GM12878 (cell line): ENCODE measurements at regions not wholly inside any gene's neighbourhood (a gene's known extent, or its start where the extent isn't known, plus 50 kb on each side); places are given as distances from the start of the nearest gene placed in this dataset.

ENCODE experiments used
- ASH2L ChIP-seq: fragments of 300-600, 200-600 bp; sonication (generic); IDR thresholded peaks from 2 replicates; pipeline ENCODE4 v1.6.1; 2017; ENCODE audit warnings: low read depth, mild to moderate bottlenecking, borderline replicate concordance
- CTCF ChIP-seq, 3 experiments: IDR thresholded peaks in 2 of 3; conservative IDR thresholded peaks in 1 of 3; 2 replicates each; pipeline ENCODE4 v1.5.1; 2011; ENCODE audit warnings: low read depth in 3 of 3, low read length in 3 of 3, mild to moderate bottlenecking in 3 of 3, control low read depth in 2 of 3, moderate library complexity in 2 of 3, inconsistent platforms in 1 of 3, mixed read lengths in 1 of 3; ENCODE audit not compliant: control insufficient read depth in 2 of 3, insufficient read depth in 1 of 3; ENCODE audit errors: extremely low read depth in 1 of 3
- ESRRA ChIP-seq: IDR thresholded peaks from 2 replicates; pipeline ENCODE4 v1.6.1; 2012; ENCODE audit warnings: mild to moderate bottlenecking, low read length, improper control_type of control experiment
- GATAD2B ChIP-seq: fragments of 450-650 bp; conservative IDR thresholded peaks from 2 replicates; pipeline ENCODE4 v1.6.1; 2017; ENCODE audit warnings: low read depth, mild to moderate bottlenecking, moderate library complexity
- KDM1A ChIP-seq: fragments of 200-600 bp; sonication (generic); IDR thresholded peaks from 2 replicates; pipeline ENCODE4 v1.6.1; 2016; ENCODE audit warnings: borderline replicate concordance
- NFIC ChIP-seq: IDR thresholded peaks from 2 replicates; pipeline ENCODE4 v1.6.1; 2012; ENCODE audit warnings: low read depth, mild to moderate bottlenecking, inconsistent platforms, low read length, moderate library complexity
- NR2C1 ChIP-seq: fragments of 450-650 bp; IDR thresholded peaks from 2 replicates; pipeline ENCODE4 v1.6.1; 2017; ENCODE audit warnings: antibody characterized with exemption, mild to moderate bottlenecking, moderate library complexity
- NRF1 ChIP-seq: conservative IDR thresholded peaks from 2 replicates; pipeline ENCODE4 v1.6.1; 2011; ENCODE audit warnings: mild to moderate bottlenecking, low read depth, low read length, improper control_type of control experiment
- POLR2A ChIP-seq: IDR thresholded peaks from 2 replicates; pipeline ENCODE4 v1.6.1; 2011; ENCODE audit warnings: low read depth, mild to moderate bottlenecking, low read length
- SP1 ChIP-seq: IDR thresholded peaks from one replicate; pipeline ENCODE4 v1.6.1; 2011; ENCODE audit warnings: low read depth, low read length
- TF ChIP-seq, protein P1 (sequence below): IDR thresholded peaks from 2 replicates; pipeline ENCODE4 v1.6.1; 2011; ENCODE audit warnings: borderline replicate concordance, low read depth, mild to moderate bottlenecking, moderate library complexity, mixed read lengths, low read length; ENCODE audit not compliant: insufficient read depth; ENCODE audit errors: extremely low read length

DNA sequence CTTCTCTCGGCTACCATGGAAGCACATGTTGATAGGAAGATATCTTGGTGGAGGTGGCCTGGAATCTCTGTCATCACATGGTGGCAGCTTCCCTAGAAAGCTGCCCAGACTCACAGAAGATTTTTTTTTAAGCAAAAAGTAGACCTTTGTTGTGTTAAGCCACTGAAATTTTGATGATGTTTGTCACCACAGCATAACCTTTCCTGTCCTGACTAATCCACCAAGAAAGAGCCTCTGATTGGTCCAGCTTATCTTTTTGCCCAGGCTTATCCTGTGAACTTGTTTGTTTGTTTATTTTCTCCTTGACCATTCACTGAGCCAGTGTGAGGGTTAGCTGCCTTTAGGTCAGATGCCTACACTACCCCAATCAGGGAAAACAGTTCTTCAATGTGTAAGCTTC, 96.5 kb upstream of the LHX1 start:
- TF ChIP-seq NFIC (no peak), NR2C1 (no peak), CTCF (IDR thresholded peaks at IDR 0.05 in 2 of 3, conservative IDR thresholded peaks at IDR 0.05 in 1 of 3; ENCODE audit: control insufficient read depth in 2 of 3, extremely low read depth in 1 of 3, insufficient read depth in 1 of 3, low read depth in 3 of 3, low read length in 3 of 3) (no peak), ASH2L (no peak), SP1 (no peak), KDM1A (no peak), GATAD2B (no peak), ESRRA (no peak), POLR2A (no peak), NRF1 (no peak)
- TF ChIP-seq, protein P1, sequence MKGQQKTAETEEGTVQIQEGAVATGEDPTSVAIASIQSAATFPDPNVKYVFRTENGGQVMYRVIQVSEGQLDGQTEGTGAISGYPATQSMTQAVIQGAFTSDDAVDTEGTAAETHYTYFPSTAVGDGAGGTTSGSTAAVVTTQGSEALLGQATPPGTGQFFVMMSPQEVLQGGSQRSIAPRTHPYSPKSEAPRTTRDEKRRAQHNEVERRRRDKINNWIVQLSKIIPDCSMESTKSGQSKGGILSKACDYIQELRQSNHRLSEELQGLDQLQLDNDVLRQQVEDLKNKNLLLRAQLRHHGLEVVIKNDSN, result no peak
